IMR-90 (cell line): ENCODE measurements at regions not wholly inside any gene's neighbourhood (a gene's known extent, or its start where the extent isn't known, plus 50 kb on each side); places are given as distances from the start of the nearest gene placed in this dataset.

Source experiments
- ATAC-seq: fragments of 200-7000 bp; cut with Tn5 transposase; 2 replicates; pipeline ENCODE4 v1.9.1; 2020; ENCODE audit warnings: low read depth, mild to moderate bottlenecking, moderate library complexity
- BruUV-seq: library from RNA; stranded (reverse); fragments of 400-500 nt; replicated peaks from 2 replicates; lab custom pipeline; 2021; lab: Mats Ljungman, UMichigan
- CTCF ChIA-PET: fragments of 300-600 bp; formaldehyde crosslinking; extraction: SDS; loops from one replicate; lab custom pipeline; 2021; ENCODE audit warnings: antibody characterized with exemption; lab: Yijun Ruan, JAX
- POLR2A ChIA-PET: fragments of 300-600 bp; sonication (Branson Sonifier 250); formaldehyde crosslinking; loops from one replicate; lab custom pipeline; 2022; ENCODE audit warnings: antibody characterized with exemption; ENCODE audit not compliant: unreplicated experiment; lab: Charles Lee
- DNase-seq: peaks from one replicate; pipeline ENCODE4 v3.0.0; 2013
- H2AFZ ChIP-seq: replicated peaks from 2 replicates; pipeline ENCODE3; 2013; ENCODE audit warnings: low read length, mild to moderate bottlenecking; ENCODE audit not compliant: poor library complexity
- H2AK5ac ChIP-seq: 2 replicates; pipeline ENCODE4 v1.6.1; 2013; ENCODE audit warnings: low read depth, low read length, inconsistent platforms
- H2AK9ac ChIP-seq: replicated peaks from 2 replicates; pipeline ENCODE3; 2013; ENCODE audit warnings: mild to moderate bottlenecking, low read depth, low read length, moderate library complexity; ENCODE audit not compliant: poor library complexity
- H2BK120ac ChIP-seq: 2 replicates; pipeline ENCODE4 v1.6.1; 2013; ENCODE audit warnings: low read depth, low read length, inconsistent platforms
- H2BK15ac ChIP-seq: 3 replicates; pipeline ENCODE4 v1.6.1; 2013; ENCODE audit warnings: low read depth, low read length, inconsistent platforms
- H2BK20ac ChIP-seq: 2 replicates; pipeline ENCODE4 v1.6.1; 2013; ENCODE audit warnings: low read depth, mild to moderate bottlenecking, inconsistent platforms, low read length, moderate library complexity
- H2BK5ac ChIP-seq: 2 replicates; pipeline ENCODE4 v1.6.1; 2013; ENCODE audit warnings: mild to moderate bottlenecking, low read depth, low read length, inconsistent platforms; ENCODE audit not compliant: poor library complexity, severe bottlenecking
- H3K14ac ChIP-seq: replicated peaks from 2 replicates; pipeline ENCODE4 v1.6.1; 2013; ENCODE audit warnings: low read depth, low read length, inconsistent platforms
- H3K18ac ChIP-seq: 2 replicates; pipeline ENCODE4 v1.6.1; 2013; ENCODE audit warnings: low read depth, low read length, control low read depth
- H3K23ac ChIP-seq: 2 replicates; pipeline ENCODE4 v1.6.1; 2013; ENCODE audit warnings: low read depth, low read length, inconsistent platforms
- H3K27ac ChIP-seq: 2 replicates; pipeline ENCODE4 v1.5.1; 2013; ENCODE audit warnings: mild to moderate bottlenecking, control low read depth, low read length; ENCODE audit not compliant: insufficient read depth
- H3K27me3 ChIP-seq: 2 replicates; pipeline ENCODE4 v1.6.1; 2013; ENCODE audit warnings: low read length; ENCODE audit not compliant: control insufficient read depth, insufficient read depth
- H3K36me3 ChIP-seq: 2 replicates; pipeline ENCODE4 v1.6.1; 2013; ENCODE audit warnings: low read length, mixed read lengths; ENCODE audit not compliant: control insufficient read depth, insufficient read depth
- H3K4ac ChIP-seq: 2 replicates; pipeline ENCODE4 v1.6.1; 2013; ENCODE audit warnings: low read depth, low read length, inconsistent platforms
- H3K4me1 ChIP-seq: 2 replicates; pipeline ENCODE4 v1.6.1; 2013; ENCODE audit warnings: low read length, mixed read lengths; ENCODE audit not compliant: control insufficient read depth, insufficient read depth
- H3K4me2 ChIP-seq: 2 replicates; pipeline ENCODE4 v1.6.1; 2013; ENCODE audit warnings: low read depth, mild to moderate bottlenecking, control low read depth, low read length, moderate library complexity
- H3K4me3 ChIP-seq: 2 replicates; pipeline ENCODE4 v1.5.1; 2013; ENCODE audit warnings: low read depth, mild to moderate bottlenecking, control low read depth, low read length, moderate library complexity; ENCODE audit not compliant: insufficient read depth
- H3K56ac ChIP-seq: 2 replicates; pipeline ENCODE4 v1.6.1; 2013; ENCODE audit warnings: low read length, inconsistent platforms; ENCODE audit not compliant: insufficient read depth; ENCODE audit errors: extremely low read depth
- H3K79me1 ChIP-seq, 2 experiments: 2 replicates each; pipeline ENCODE4 v1.6.1; 2013; ENCODE audit warnings: low read length in 2 of 2, inconsistent platforms in 1 of 2, low read depth in 1 of 2
- H3K9ac ChIP-seq: 2 replicates; pipeline ENCODE4 v1.6.1; 2013; ENCODE audit warnings: low read depth, low read length, control low read depth
- H3K9me1 ChIP-seq: 2 replicates; pipeline ENCODE4 v1.6.1; 2013; ENCODE audit warnings: low read length, inconsistent platforms; ENCODE audit not compliant: insufficient read depth
- H3K9me3 ChIP-seq: 2 replicates; pipeline ENCODE4 v1.6.1; 2013; ENCODE audit warnings: low read length; ENCODE audit not compliant: control insufficient read depth, insufficient read depth
- H4K20me1 ChIP-seq: 2 replicates; pipeline ENCODE4 v1.6.1; 2013; ENCODE audit warnings: low read length, inconsistent platforms; ENCODE audit not compliant: insufficient read depth
- H4K5ac ChIP-seq: 2 replicates; pipeline ENCODE4 v1.6.1; 2013; ENCODE audit warnings: mild to moderate bottlenecking, low read depth, low read length, control low read depth
- H4K8ac ChIP-seq, 2 experiments: 2 replicates each; pipeline ENCODE4 v1.6.1; 2013; ENCODE audit warnings: low read depth in 2 of 2, low read length in 2 of 2, control low read depth in 1 of 2, inconsistent platforms in 1 of 2
- H4K91ac ChIP-seq: 2 replicates; pipeline ENCODE4 v1.6.1; 2013; ENCODE audit warnings: low read depth, low read length, inconsistent platforms; ENCODE audit not compliant: insufficient read depth
- FOS ChIP-seq: fragments of 150-350 bp; IDR thresholded peaks from 2 replicates; pipeline ENCODE4 v1.6.1; 2016; ENCODE audit warnings: low read depth, low read length
- USF2 ChIP-seq: fragments of 150-350 bp; IDR thresholded peaks from 2 replicates; pipeline ENCODE4 v1.6.1; 2017; ENCODE audit warnings: mild to moderate bottlenecking, antibody characterized with exemption, low read length, low read depth
- WGBS, 2 experiments: methylation state at CpG; one replicate each; pipeline versions ENCODE4 v1.1.5 to v1.1.7; 2013; ENCODE audit warnings: missing lambda C conversion rate in 2 of 2; ENCODE audit not compliant: insufficient read length in 1 of 2; ENCODE audit errors: extremely low coverage in 2 of 2; 5-methylcytosine and 5-hydroxymethylcytosine counted together
- dilution Hi-C: fragments of 300-500 bp; cut with HindIII; formaldehyde crosslinking; loops from one replicate; pipeline ENCODE4 v1.14.3; 2018; ENCODE audit warnings: low sequenced_read_pairs; ENCODE audit not compliant: unreplicated experiment
- in situ Hi-C: fragments of 300-500 bp; cut with MboI; formaldehyde crosslinking; loops from 3 replicates; pipeline ENCODE4 v1.14.3; 2019; ENCODE audit warnings: low sequenced_read_pairs, inconsistent platforms, mixed read lengths
- intact Hi-C: fragments of 100-400 bp; cut with micrococcal nuclease; formaldehyde crosslinking; loops from 2 replicates; pipeline ENCODE4 v1.10.0; 2022

GRCh38 chr9:88270413-88270812 is 117.8 kb upstream of the SPIN1 start:
- H4K5ac ChIP-seq: no peak overlapping the region
- H4K91ac ChIP-seq: peak overlapping the region; percentile 40; the same call in 1 of the 2 replicates
- DNase-seq: no peak
- H3K9me3 ChIP-seq: no peaks in the 10 kb centered on the region
- no peak overlapping the region for H3K4me2 ChIP-seq
- H3K36me3 ChIP-seq: no peaks in the 10 kb centered on the region
- intact Hi-C loops (no loop called here), dilution Hi-C loops (no loop called here), in situ Hi-C loops (no loop called here)
- H3K27ac ChIP-seq: peak overlapping the region; percentile 13; the same call in 1 of the 2 replicates
- ChIA-PET CTCF (interaction anchor here (0.6 kb wide), 1 partner anchor 177 kb away, joined by 4 read pairs; no protein-coding TSS in a partner anchor), POLR2A (interaction anchor here (1.0 kb wide), 1 partner anchor 16 kb away, joined by 13 read pairs; no protein-coding TSS in a partner anchor)
- no peaks in the 10 kb centered on the region for H3K79me1 ChIP-seq
- ATAC-seq: no peak
- H3K23ac ChIP-seq: no peak overlapping the region
- TF ChIP-seq FOS: no peak
- TF ChIP-seq USF2: 0 out of 2 replicates have a peak, but pooled peaks have one; percentile 28
- peak overlapping the region; percentile 35; the same call in 1 of the 2 replicates for H2BK120ac ChIP-seq
- H3K4ac ChIP-seq: peak overlapping the region; percentile 42
- WGBS, 2 experiments: no CpG with 5 or more reads among the region's 3 CpGs
- H2BK20ac ChIP-seq: peak overlapping the region; percentile 31
- H2BK5ac ChIP-seq: peak overlapping the region; percentile 14
- no peak overlapping the region for H2AK9ac ChIP-seq
- H3K4me1 ChIP-seq: no peaks in the 10 kb centered on the region
- H3K9ac ChIP-seq: no peak overlapping the region
- no peak overlapping the region for H2AFZ ChIP-seq
- no peak overlapping the region for H3K14ac ChIP-seq
- peak overlapping the region; percentile 33; the same call in 1 of the 2 replicates for H3K18ac ChIP-seq
- H2AK5ac ChIP-seq: no peak overlapping the region
- BruUV-seq: no TSS peak
- no peak overlapping the region for H3K4me3 ChIP-seq
- H2BK15ac ChIP-seq: 0 out of 3 replicates have a peak overlapping the region, but pooled peaks have one; percentile 16
- no peaks in the 10 kb centered on the region for H3K27me3 ChIP-seq
- H3K56ac ChIP-seq: no peak overlapping the region
- no peaks in the 10 kb centered on the region for H4K20me1 ChIP-seq
- peak overlapping the region in 1 of 2 experiments; percentile 64; a peak in 1 of 4 replicates for H4K8ac ChIP-seq
- H3K9me1 ChIP-seq: 0 out of 2 replicates have a peak, but pooled peaks cover 3% of the 10 kb centered on the region
